Thymus (tissue), 11 donors: ENCODE measurements at regions not wholly inside any gene's neighbourhood (a gene's known extent, or its start where the extent isn't known, plus 50 kb on each side); places are given as distances from the start of the nearest gene placed in this dataset.
A peak's percentile ranks its signal among the peaks of the same experiment; 100 is the strongest.
"Not testable (repeated sequence)": the region's sequence is repeated elsewhere in the genome, so short reads cannot be mapped to it uniquely, and the experiment has no call there.

ENCODE experiments used
- DNase-seq, 9 donors: peaks; one replicate each; pipeline ENCODE4 v3.0.0-alpha.2; 2013; ENCODE audit warnings: low spot score in 9 of 9, low read depth in 6 of 9, missing footprints in 1 of 9
- H3K27ac ChIP-seq, 2 donors: one replicate each; pipeline ENCODE4 v1.5.1; 2013; ENCODE audit warnings: control low read depth in 1 of 2, low read depth in 1 of 2, low read length in 1 of 2, mild to moderate bottlenecking in 1 of 2, moderate library complexity in 1 of 2
- H3K27me3 ChIP-seq, 2 donors: one replicate each; pipeline ENCODE4 v1.5.1; 2013; ENCODE audit warnings: low read length in 1 of 2; ENCODE audit not compliant: control insufficient read depth in 2 of 2, insufficient read depth in 1 of 2
- H3K36me3 ChIP-seq, 2 donors: one replicate each; pipeline ENCODE4 v1.5.1; 2013; ENCODE audit warnings: low read length in 1 of 2, mild to moderate bottlenecking in 1 of 2, moderate library complexity in 1 of 2; ENCODE audit not compliant: control insufficient read depth in 2 of 2, insufficient read depth in 2 of 2
- H3K4me1 ChIP-seq, 2 donors: one replicate each; pipeline ENCODE4 v1.5.1; 2013; ENCODE audit warnings: low read length in 2 of 2; ENCODE audit not compliant: control insufficient read depth in 2 of 2, insufficient read depth in 2 of 2
- H3K4me3 ChIP-seq, 2 donors: one replicate each; pipeline ENCODE4 v1.5.1; 2013; ENCODE audit warnings: low read length in 2 of 2, control low read depth in 1 of 2, mild to moderate bottlenecking in 1 of 2
- H3K9me3 ChIP-seq, 2 donors: one replicate each; pipeline ENCODE4 v1.5.1; 2013; ENCODE audit warnings: low read length in 1 of 2, mild to moderate bottlenecking in 1 of 2; ENCODE audit not compliant: control insufficient read depth in 2 of 2, insufficient read depth in 1 of 2
- WGBS: extraction: QIAGEN DNeasy Blood & Tissue Kit; methylation state at CpG from one replicate; pipeline ENCODE4 v1.1.7; 2013; 5-methylcytosine and 5-hydroxymethylcytosine counted together
- donor health status: healthy.

DNA sequence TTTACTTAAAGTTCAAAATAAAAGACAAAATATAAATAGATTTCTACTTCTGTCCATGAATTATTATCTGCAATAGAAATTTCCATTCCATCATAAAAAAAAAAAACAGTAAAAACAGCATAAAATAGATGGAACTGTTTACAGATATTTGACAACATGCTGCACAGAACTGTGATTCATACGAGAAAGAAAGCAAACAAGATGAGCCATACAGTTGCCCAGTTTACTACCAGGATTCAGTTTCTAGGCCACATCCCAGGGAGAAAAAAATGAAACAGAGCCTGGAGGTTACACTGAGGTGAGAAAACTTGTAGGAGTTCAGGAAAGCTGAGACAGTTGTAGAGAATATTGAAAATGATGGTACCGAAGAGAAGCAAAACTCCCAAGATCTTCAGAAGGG, 1426.9 kb upstream of the ACVR2A start:
- Histone ChIP-seq H3K36me3 (no peaks in the 10 kb centered on the region), H3K9me3 (no peaks in the 10 kb centered on the region), H3K27ac (no peak overlapping the region), H3K4me3 (no peak overlapping the region), H3K4me1 (peaks cover 0 to 3% of the 10 kb centered on the region in 2 donors), H3K27me3 (no peaks in the 10 kb centered on the region)
- DNase-seq: no peak
- 98% methylated on average over 2 of the region's 2 CpGs for WGBS

DNA sequence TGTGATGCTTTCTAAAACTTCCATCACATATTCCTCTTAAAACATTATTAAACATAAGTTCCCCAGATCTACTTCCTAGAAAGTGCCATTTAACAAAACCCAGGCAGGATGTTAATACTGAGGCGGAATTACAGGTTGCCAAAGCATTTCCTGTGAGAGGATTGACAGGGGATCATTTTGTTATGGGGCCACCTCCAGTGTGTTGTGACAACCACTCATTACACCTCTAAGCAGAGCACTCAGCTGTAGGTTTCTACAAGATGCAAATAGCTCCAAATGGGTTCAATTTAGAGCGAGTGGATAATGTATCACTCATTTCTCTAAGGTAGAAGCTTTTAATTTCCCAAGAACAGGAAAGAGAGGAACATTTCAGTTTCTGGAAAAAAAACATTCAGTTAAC, 1429.5 kb upstream of the ACVR2A start:
- Histone ChIP-seq H3K36me3 (no peaks in the 10 kb centered on the region), H3K4me3 (no peak overlapping the region), H3K27ac (no peak overlapping the region), H3K27me3 (no peaks in the 10 kb centered on the region), H3K9me3 (no peaks in the 10 kb centered on the region), H3K4me1 (peaks cover 0 to 3% of the 10 kb centered on the region in 2 donors)
- DNase-seq: no peak
- 92% methylated on average over 2 of the region's 2 CpGs for WGBS

- H3K27me3 ChIP-seq: no peaks in the 10 kb centered on the region
- no peak overlapping the region for H3K27ac ChIP-seq
- peaks cover 0 to 3% of the 10 kb centered on the region in 2 donors for H3K4me1 ChIP-seq
- WGBS: 69% methylated on average over 5 of the region's 5 CpGs
- H3K4me3 ChIP-seq: no peak overlapping the region
- H3K36me3 ChIP-seq: no peaks in the 10 kb centered on the region
- H3K9me3 ChIP-seq: no peaks in the 10 kb centered on the region
- DNase-seq: peak in 1 of 9 donors; percentile 10
Measured at GRCh38 chr2:146414456-146414855, 1430.4 kb upstream of the ACVR2A start.

GRCh38 chr2:146413086-146413610, 1431.7 kb upstream of the ACVR2A start:
- H3K4me3 ChIP-seq: no peak overlapping the region
- no peaks in the 10 kb centered on the region for H3K9me3 ChIP-seq
- no peaks in the 10 kb centered on the region for H3K27me3 ChIP-seq
- H3K4me1 ChIP-seq: peaks cover 0 to 3% of the 10 kb centered on the region in 2 donors
- no peak overlapping the region for H3K27ac ChIP-seq
- no peak for DNase-seq
- 97% methylated on average over 22 of the region's 22 CpGs for WGBS
- H3K36me3 ChIP-seq: no peaks in the 10 kb centered on the region

GRCh38 chr2:146412625-146413024, 1432.2 kb upstream of the ACVR2A start:
- 94% methylated on average over 8 of the region's 8 CpGs for WGBS
- H3K4me3 ChIP-seq: no peak overlapping the region
- H3K4me1 ChIP-seq: peaks cover 0 to 3% of the 10 kb centered on the region in 2 donors
- no peaks in the 10 kb centered on the region for H3K9me3 ChIP-seq
- H3K27ac ChIP-seq: no peak overlapping the region
- no peaks in the 10 kb centered on the region for H3K27me3 ChIP-seq
- no peaks in the 10 kb centered on the region for H3K36me3 ChIP-seq
- DNase-seq: no peak

- not testable (repeated sequence) for H3K27ac ChIP-seq, H3K4me1 ChIP-seq, H3K36me3 ChIP-seq, DNase-seq, H3K4me3 ChIP-seq, H3K9me3 ChIP-seq, H3K27me3 ChIP-seq
- WGBS: 97% methylated on average over 30 of the region's 30 CpGs
Measured at GRCh38 chr2:146405402-146406309, 1439.2 kb upstream of the ACVR2A start.

DNA sequence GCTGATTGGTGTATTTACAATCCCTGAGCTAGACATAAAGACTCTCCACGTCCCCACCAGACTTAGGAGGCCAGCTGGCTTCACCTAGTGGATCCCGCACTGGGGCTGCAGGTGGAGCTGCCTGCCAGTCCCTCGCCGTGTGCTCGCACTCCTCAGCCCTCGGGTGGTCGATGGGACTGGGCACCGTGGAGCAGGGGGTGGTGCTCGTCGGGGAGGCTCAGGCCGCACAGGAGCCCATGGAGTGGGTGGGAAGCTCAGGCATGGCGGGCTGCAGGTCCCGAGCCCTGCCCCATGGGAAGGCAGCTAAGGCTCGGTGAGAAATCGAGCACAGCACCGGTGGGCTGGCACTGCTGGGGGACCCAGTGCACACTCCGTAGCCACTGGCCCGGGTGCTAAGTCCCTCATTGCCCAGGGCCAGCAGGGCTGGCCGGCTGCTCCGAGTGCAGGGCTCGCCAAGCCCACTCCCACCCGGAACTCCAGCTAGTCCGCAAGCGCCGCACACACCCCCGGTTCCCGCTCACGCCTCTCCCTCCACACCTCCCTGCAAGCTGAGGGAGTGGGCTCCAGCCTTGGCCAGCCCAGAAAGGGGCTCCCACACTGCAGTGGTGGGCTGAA, 1441.2 kb upstream of the ACVR2A start:
- not testable (repeated sequence) for H3K4me3 ChIP-seq, H3K9me3 ChIP-seq, H3K27me3 ChIP-seq, H3K27ac ChIP-seq, H3K4me1 ChIP-seq, DNase-seq, H3K36me3 ChIP-seq
- 95% methylated on average over 28 of the region's 28 CpGs for WGBS

DNA sequence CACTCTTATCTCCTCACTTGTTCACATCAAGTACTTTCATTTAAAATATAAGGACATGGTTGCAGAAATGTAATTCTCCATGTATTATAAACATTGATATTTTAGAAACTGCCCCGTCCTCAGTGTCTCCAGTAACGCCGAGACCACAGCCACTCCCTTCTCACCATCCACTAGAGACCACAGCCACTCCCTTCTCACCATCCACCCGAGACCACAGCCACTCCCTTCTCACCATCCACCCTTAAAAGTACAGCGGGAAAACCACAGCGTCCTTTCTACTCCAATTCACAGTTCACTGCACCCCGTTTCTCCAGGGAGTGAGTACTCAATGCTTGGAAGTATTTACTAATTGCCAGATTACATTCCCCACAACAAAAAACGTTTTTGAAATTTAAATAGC, 1452.2 kb upstream of the ACVR2A start:
- 74% methylated on average over 8 of the region's 8 CpGs for WGBS
- Histone ChIP-seq H3K4me1 (no peaks in the 10 kb centered on the region), H3K27me3 (no peaks in the 10 kb centered on the region), H3K9me3 (no peaks in the 10 kb centered on the region), H3K36me3 (no peaks in the 10 kb centered on the region), H3K4me3 (no peak overlapping the region), H3K27ac (no peak overlapping the region)
- no peak for DNase-seq

DNA sequence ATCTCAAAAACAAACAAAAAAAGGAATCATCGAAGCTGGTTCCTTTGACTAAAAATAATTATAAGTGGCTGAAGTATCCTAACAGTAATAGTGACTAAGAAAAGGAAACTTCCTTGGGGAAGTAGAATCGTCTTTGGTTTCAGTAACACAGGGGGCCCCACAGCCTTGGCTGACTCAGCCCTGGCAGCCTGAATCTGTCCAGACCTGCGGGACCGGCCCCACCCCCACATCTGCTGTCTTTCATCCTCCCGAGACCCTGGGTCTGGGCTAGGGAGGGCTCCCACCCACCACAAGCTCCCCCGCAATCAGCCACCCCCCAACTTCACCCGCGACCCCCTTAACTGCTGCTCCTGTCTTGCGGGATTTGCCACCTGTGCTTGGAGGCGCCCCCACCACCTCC, 1452.6 kb upstream of the ACVR2A start:
- 85% methylated on average over 10 of the region's 10 CpGs for WGBS
- Histone ChIP-seq H3K27me3 (no peaks in the 10 kb centered on the region), H3K36me3 (no peaks in the 10 kb centered on the region), H3K4me3 (no peak overlapping the region), H3K27ac (no peak overlapping the region), H3K4me1 (no peaks in the 10 kb centered on the region), H3K9me3 (no peaks in the 10 kb centered on the region)
- no peak for DNase-seq
